GM18498 (cell line): ENCODE measurements at regions not wholly inside any gene's neighbourhood (a gene's known extent, or its start where the extent isn't known, plus 50 kb on each side); places are given as distances from the start of the nearest gene placed in this dataset.

Experiments
- ATAC-seq: cut with Tn5 transposase; IDR thresholded peaks from one replicate; pipeline ENCODE4 v1.9.1; 2021; ENCODE audit warnings: mild to moderate bottlenecking, moderate library complexity; ENCODE audit not compliant: unreplicated experiment

DNA sequence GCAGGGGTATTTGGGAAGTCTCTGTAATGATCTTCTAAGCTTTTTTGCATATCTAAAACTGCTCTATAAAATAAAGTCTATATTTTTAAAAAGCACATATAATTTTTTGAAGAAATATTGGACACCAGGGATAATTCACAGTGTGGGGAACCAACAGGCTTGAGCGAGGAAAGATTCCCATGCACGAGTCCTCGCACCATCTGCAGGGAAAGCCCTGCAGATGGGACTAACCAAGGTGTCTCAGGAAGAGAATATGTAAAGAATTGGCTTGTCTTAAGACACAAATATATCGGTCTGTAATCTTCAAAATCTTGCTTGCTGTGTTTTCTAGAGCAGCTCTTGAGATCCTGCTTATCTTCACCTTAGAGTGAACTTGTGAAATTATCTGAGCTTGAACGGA is 77.2 kb upstream of the SEMA6D start:
- no peak for ATAC-seq

DNA sequence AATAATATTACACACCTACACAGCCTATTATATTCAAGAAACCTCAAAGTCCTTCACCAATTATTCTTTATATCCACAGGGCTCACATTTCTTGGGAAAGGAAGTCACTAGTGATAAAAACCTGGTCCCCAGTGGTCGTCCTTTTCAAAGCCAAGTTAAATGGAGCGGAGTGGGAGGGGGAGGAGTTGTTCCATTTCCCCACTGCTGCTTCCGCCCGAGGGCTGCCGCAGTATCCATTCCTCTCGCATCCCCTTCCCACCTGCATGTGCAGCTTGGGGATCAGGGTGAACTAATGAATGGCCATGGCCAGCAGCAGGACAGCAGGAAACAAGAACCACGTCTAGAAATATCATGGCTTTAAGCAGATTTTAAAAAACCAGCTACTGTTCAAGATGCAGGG is 76.4 kb upstream of the SEMA6D start:
- no peak for ATAC-seq

DNA sequence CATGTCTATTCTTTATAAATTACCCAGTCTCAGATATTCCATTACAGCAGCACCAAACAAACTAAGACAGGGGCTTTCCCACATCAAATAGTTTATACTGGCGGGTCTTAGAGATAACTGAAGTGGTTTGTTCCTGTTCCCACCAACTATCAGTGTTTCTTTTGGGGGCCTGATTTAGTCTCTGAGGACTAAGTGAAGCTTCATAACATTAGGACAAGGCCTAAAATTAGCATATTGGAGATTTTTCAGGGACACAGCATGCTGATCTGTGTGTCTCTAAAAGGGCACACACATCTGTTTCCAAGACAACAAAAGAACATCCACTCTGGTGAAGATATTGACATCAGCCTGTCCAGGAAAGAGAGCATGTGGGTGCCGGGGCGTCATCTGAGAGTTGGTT is 72.6 kb upstream of the SEMA6D start:
- no peak for ATAC-seq

DNA sequence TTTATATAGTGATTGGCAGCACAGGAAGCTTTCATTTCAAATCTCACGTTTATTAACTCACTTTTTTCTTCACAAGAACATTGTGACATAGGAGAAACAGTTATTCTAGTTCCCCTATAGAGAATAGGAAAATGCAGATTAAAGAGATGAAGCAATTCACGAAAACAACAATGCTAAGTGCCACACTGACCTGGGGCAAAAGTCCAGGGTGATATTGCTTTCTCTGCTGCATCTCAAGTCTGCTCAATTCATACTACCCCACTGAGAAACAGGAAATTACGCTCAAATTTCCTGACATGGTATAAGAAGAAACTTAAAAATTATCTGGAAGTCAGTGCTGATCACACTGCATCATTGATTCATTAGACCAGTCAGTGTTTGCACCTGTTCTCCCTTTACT is 66.7 kb upstream of the SEMA6D start:
- ATAC-seq: no peak

DNA sequence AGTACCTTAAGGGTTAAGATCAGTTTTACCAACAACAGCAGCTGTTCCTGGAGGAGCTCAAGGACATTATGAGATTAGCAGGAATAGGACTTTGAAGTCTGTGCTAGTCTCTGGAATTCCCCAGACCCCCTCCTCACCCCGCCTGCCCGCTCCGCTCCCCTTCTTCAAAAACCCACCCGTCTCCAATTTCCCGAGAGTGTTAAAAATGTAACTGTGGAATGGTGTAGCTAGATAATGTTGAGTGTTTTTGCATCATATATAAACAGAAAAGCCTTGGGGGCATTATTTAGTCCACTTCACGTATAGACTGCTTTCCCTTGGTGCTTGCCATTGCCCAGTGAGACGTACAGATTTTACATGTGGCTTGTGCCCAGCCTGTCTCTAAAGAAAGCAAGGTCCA is 65.0 kb upstream of the SEMA6D start:
- no peak for ATAC-seq

DNA sequence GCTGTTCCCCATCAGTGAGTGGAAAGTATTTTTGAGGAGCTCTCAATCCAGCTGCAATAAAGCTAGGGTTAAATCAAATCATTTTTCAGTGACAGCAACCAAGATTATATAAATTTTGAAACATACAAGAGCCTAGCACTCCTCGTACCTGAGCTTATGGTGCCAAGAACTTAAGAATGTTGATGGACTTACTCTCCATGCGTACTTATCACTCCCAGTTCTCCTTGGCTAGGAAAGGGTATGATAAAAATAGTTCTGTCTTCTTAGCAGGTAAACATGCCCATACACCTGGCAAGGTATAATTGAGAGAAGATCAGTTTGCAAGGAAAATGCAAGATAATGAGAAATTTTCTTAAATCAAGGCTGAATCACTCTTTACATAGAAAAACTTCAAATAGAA is 64.5 kb upstream of the SEMA6D start:
- no peak for ATAC-seq

DNA sequence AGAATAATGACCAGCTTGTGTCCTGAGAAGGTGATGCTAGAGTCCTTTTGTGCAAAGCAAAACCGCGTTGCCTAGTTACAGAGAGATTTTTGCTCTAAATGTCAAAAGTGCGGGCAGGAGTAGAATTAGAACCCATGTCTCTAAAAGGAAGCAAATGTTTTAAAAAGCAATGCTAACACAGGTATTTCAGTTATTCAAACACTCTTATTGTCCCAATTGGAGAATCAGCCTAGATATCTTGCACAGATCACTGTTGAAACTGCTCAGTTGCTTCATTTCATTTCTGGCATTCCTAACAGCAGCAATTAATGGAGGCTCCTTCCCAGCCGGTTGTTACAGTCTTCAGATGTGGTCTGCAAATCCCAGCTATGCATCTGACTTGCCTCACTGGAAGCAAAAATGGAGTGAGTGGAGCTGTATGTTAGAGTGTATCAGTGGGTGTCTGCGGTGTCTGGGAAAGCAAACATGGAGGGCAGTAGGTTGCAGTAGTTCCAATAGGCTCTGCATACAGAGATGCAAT is 55.6 kb upstream of the SEMA6D start:
- no peak for ATAC-seq

DNA sequence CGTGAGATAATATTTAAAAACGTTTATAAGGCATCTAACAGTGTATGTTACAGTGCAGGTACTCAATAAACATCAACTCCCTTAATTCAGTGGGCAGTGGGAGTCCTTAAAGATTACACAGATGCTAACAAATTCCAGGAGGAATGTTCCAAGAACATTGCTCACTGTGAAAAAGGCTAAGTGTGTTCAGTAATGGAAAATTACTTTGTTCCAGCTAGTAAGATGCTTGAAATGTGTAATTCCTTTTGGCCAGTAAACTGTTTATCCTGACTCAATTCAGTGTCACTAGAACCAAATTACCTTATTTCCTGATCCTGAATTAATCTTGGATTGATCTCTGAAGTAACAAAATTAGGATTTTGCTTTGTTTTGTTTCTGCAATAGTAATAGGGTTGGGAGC is 54.2 kb upstream of the SEMA6D start:
- no peak for ATAC-seq
